Keratinocyte (primary cell): ENCODE measurements at regions not wholly inside any gene's neighbourhood (a gene's known extent, or its start where the extent isn't known, plus 50 kb on each side); places are given as distances from the start of the nearest gene placed in this dataset.

ENCODE experiments used
- DNase-seq: peaks from one replicate; pipeline ENCODE4 v3.0.0-alpha.2; 2011; ENCODE audit warnings: low read depth, missing footprints, low spot score
- FAIRE-seq: peaks from 2 replicates; lab custom pipeline; 2011; peaks lifted over from hg19 to GRCh38; lab: Jason Lieb, UNC
- H2AFZ ChIP-seq: 2 replicates; pipeline ENCODE4 v1.6.0; 2012; ENCODE audit warnings: low read length, control low read depth, inconsistent platforms; ENCODE audit not compliant: control insufficient read depth
- H3K27ac ChIP-seq: 2 replicates; pipeline ENCODE4 v1.5.1; 2011; ENCODE audit warnings: low read length; ENCODE audit not compliant: control insufficient read depth, insufficient read depth
- H3K27me3 ChIP-seq: 3 replicates; pipeline ENCODE4 v1.6.0; 2011; ENCODE audit warnings: low read length; ENCODE audit not compliant: control insufficient read depth, insufficient read depth; ENCODE audit errors: extremely low read depth
- H3K36me3 ChIP-seq, 2 experiments: 2 replicates in 1 of 2; 3 replicates in 1 of 2; pipeline ENCODE4 v1.5.1; 2011; ENCODE audit warnings: low read length in 2 of 2, mild to moderate bottlenecking in 1 of 2; ENCODE audit not compliant: control insufficient read depth in 2 of 2, insufficient read depth in 2 of 2; ENCODE audit errors: extremely low read depth in 1 of 2
- H3K4me1 ChIP-seq: 3 replicates; pipeline ENCODE4 v1.5.1; 2011; ENCODE audit warnings: low read length; ENCODE audit not compliant: control insufficient read depth, insufficient read depth; ENCODE audit errors: extremely low read depth
- H3K4me2 ChIP-seq: 3 replicates; pipeline ENCODE4 v1.6.0; 2011; ENCODE audit warnings: low read depth, low read length; ENCODE audit not compliant: control insufficient read depth, insufficient read depth; ENCODE audit errors: extremely low read depth
- H3K4me3 ChIP-seq, 3 experiments: fragments of 200-600 bp in 1 of 3; sonication (generic) in 1 of 3; 2 replicates in 2 of 3; 3 replicates in 1 of 3; pipeline ENCODE4 v1.5.1; 2011 to 2016; ENCODE audit warnings: low read length in 3 of 3, mild to moderate bottlenecking in 3 of 3, control low read depth in 2 of 3, inconsistent platforms in 1 of 3, low read depth in 1 of 3, mixed read lengths in 1 of 3, mixed run types in 1 of 3, moderate library complexity in 1 of 3; ENCODE audit not compliant: control insufficient read depth in 2 of 3, insufficient read depth in 2 of 3; ENCODE audit errors: extremely low read depth in 1 of 3
- H3K79me2 ChIP-seq: 2 replicates; pipeline ENCODE4 v1.6.0; 2012; ENCODE audit warnings: low read length; ENCODE audit not compliant: control insufficient read depth, insufficient read depth
- H3K9ac ChIP-seq: 3 replicates; pipeline ENCODE4 v1.6.0; 2011; ENCODE audit warnings: low read length; ENCODE audit not compliant: control insufficient read depth, insufficient read depth; ENCODE audit errors: extremely low read depth
- H3K9me1 ChIP-seq: 3 replicates; pipeline ENCODE4 v1.6.0; 2011; ENCODE audit warnings: low read length; ENCODE audit not compliant: control insufficient read depth, insufficient read depth; ENCODE audit errors: extremely low read depth
- H3K9me3 ChIP-seq: 2 replicates; pipeline ENCODE4 v1.5.1; 2012; ENCODE audit warnings: low read depth, low read length; ENCODE audit not compliant: control insufficient read depth
- H4K20me1 ChIP-seq: 3 replicates; pipeline ENCODE4 v1.6.0; 2011; ENCODE audit warnings: low read length; ENCODE audit not compliant: control insufficient read depth, insufficient read depth; ENCODE audit errors: extremely low read depth
- EZH2 ChIP-seq: IDR thresholded peaks from one replicate; pipeline ENCODE4 v1.6.1; 2012; ENCODE audit warnings: inconsistent platforms, mild to moderate bottlenecking, low read length, moderate library complexity
- dilution Hi-C: fragments of 300-500 bp; cut with MboI; formaldehyde crosslinking; loops from one replicate; pipeline ENCODE4 v1.7.0; 2020; ENCODE audit warnings: low sequenced_read_pairs; ENCODE audit not compliant: extremely low pct_ligation_motif_present
- TF ChIP-seq, protein P1 (sequence below), 3 experiments: IDR thresholded peaks in 1 of 3; conservative IDR thresholded peaks in 1 of 3; optimal IDR thresholded peaks in 1 of 3; 2 replicates in 2 of 3; 3 replicates in 1 of 3; pipeline versions ENCODE3 to v1.5.1; 2011; ENCODE audit warnings: low read length in 3 of 3, mild to moderate bottlenecking in 3 of 3, moderate library complexity in 2 of 3, control low read depth in 1 of 3, inconsistent platforms in 1 of 3; ENCODE audit not compliant: insufficient read depth in 2 of 3; ENCODE audit errors: extremely low read depth in 1 of 3

DNA sequence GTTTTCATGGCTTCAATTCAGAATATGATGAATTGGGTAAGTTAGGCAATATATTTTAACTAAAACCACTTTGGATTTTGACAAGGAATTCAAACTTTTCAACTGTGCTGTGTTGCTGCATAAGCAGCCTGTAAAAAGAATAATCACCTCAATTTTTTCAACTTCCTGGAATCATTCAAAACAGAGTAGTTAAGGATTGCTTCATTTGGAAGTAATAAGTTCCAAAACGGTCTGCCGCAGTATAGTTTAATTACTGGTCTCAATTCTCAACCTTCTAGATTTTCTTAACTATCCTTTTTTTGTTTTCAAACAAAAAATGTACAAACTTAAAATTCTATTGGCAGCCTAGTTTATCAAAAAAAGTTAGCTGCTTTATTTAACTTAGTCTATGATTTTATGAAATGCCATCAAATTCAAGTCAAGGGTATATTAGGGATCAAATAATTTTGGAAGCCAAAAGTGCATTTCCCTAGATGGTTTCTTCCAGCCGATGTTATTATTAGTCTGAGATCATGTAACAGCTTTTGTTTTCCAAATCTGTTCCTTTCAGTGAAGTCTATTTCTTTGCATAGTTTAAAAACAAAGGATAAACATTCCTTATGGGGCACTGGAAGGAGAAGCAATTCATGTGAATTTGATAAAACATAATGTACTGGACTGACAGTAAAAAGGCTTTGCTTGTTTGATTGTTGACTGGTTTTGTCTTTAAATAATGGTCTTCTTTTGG is 76.1 kb upstream of the ETAA1 start:
- Histone ChIP-seq H3K27ac (no peak overlapping the region), H3K9me3 (no peaks in the 10 kb centered on the region), H3K79me2 (no peaks in the 10 kb centered on the region), H3K27me3 (no peaks in the 10 kb centered on the region), H3K36me3 (no peaks in the 10 kb centered on the region), H3K4me2 (no peak overlapping the region), H3K9ac (no peak overlapping the region), H4K20me1 (no peaks in the 10 kb centered on the region), H3K4me1 (no peaks in the 10 kb centered on the region), H2AFZ (no peak overlapping the region), H3K9me1 (no peaks in the 10 kb centered on the region), H3K4me3 (no peak overlapping the region)
- dilution Hi-C loops: no loop called here
- no peak for FAIRE-seq
- TF ChIP-seq EZH2: no peak
- TF ChIP-seq, protein P1, sequence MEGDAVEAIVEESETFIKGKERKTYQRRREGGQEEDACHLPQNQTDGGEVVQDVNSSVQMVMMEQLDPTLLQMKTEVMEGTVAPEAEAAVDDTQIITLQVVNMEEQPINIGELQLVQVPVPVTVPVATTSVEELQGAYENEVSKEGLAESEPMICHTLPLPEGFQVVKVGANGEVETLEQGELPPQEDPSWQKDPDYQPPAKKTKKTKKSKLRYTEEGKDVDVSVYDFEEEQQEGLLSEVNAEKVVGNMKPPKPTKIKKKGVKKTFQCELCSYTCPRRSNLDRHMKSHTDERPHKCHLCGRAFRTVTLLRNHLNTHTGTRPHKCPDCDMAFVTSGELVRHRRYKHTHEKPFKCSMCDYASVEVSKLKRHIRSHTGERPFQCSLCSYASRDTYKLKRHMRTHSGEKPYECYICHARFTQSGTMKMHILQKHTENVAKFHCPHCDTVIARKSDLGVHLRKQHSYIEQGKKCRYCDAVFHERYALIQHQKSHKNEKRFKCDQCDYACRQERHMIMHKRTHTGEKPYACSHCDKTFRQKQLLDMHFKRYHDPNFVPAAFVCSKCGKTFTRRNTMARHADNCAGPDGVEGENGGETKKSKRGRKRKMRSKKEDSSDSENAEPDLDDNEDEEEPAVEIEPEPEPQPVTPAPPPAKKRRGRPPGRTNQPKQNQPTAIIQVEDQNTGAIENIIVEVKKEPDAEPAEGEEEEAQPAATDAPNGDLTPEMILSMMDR (optimal IDR thresholded peaks at IDR 0.05 in 1 of 3, IDR thresholded peaks at IDR 0.05 in 1 of 3, conservative IDR thresholded peaks at IDR 0.05 in 1 of 3; ENCODE audit: extremely low read depth in 1 of 3, insufficient read depth in 2 of 3, low read length in 3 of 3): no peak
- DNase-seq: no peak

DNA sequence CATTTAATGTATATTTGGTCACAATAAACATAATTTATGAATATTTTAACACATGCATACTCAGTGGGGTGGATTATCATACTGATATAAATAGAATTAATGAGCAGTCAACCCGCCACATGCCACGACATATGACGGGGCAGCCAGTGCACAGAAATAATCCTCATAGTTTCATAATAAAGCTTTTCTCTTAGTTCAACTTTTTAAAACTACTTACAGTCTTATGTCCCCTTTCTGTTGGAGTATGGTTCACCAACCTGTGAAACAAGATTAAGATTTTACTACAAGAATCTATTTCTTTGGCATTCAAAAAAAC is 75.6 kb upstream of the ETAA1 start:
- no peaks in the 10 kb centered on the region for H4K20me1 ChIP-seq
- no peaks in the 10 kb centered on the region for H3K36me3 ChIP-seq
- H3K9me3 ChIP-seq: no peaks in the 10 kb centered on the region
- H2AFZ ChIP-seq: no peak overlapping the region
- H3K4me2 ChIP-seq: no peak overlapping the region
- H3K4me1 ChIP-seq: no peaks in the 10 kb centered on the region
- FAIRE-seq: no peak
- H3K27me3 ChIP-seq: no peaks in the 10 kb centered on the region
- no peak overlapping the region for H3K4me3 ChIP-seq
- H3K9ac ChIP-seq: no peak overlapping the region
- dilution Hi-C loops: no loop called here
- H3K27ac ChIP-seq: no peak overlapping the region
- H3K9me1 ChIP-seq: no peaks in the 10 kb centered on the region
- no peaks in the 10 kb centered on the region for H3K79me2 ChIP-seq
- TF ChIP-seq EZH2: no peak
- TF ChIP-seq, protein P1 (optimal IDR thresholded peaks at IDR 0.05 in 1 of 3, IDR thresholded peaks at IDR 0.05 in 1 of 3, conservative IDR thresholded peaks at IDR 0.05 in 1 of 3; ENCODE audit: extremely low read depth in 1 of 3, insufficient read depth in 2 of 3, low read length in 3 of 3): no peak
- no peak for DNase-seq
